IMR-90 (cell line): ENCODE measurements at regions not wholly inside any gene's neighbourhood (a gene's known extent, or its start where the extent isn't known, plus 50 kb on each side); places are given as distances from the start of the nearest gene placed in this dataset.

ENCODE experiments used
- ATAC-seq: fragments of 200-7000 bp; cut with Tn5 transposase; 2 replicates; pipeline ENCODE4 v1.9.1; 2020; ENCODE audit warnings: low read depth, mild to moderate bottlenecking, moderate library complexity
- BruUV-seq: library from RNA; stranded (reverse); fragments of 400-500 nt; replicated peaks from 2 replicates; lab custom pipeline; 2021; lab: Mats Ljungman, UMichigan
- CTCF ChIA-PET: fragments of 300-600 bp; formaldehyde crosslinking; extraction: SDS; loops from one replicate; lab custom pipeline; 2021; ENCODE audit warnings: antibody characterized with exemption; lab: Yijun Ruan, JAX
- POLR2A ChIA-PET: fragments of 300-600 bp; sonication (Branson Sonifier 250); formaldehyde crosslinking; loops from one replicate; lab custom pipeline; 2022; ENCODE audit warnings: antibody characterized with exemption; ENCODE audit not compliant: unreplicated experiment; lab: Charles Lee
- DNase-seq: peaks from one replicate; pipeline ENCODE4 v3.0.0; 2013
- H2AFZ ChIP-seq: replicated peaks from 2 replicates; pipeline ENCODE3; 2013; ENCODE audit warnings: low read length, mild to moderate bottlenecking; ENCODE audit not compliant: poor library complexity
- H2AK5ac ChIP-seq: 2 replicates; pipeline ENCODE4 v1.6.1; 2013; ENCODE audit warnings: low read depth, low read length, inconsistent platforms
- H2AK9ac ChIP-seq: replicated peaks from 2 replicates; pipeline ENCODE3; 2013; ENCODE audit warnings: mild to moderate bottlenecking, low read depth, low read length, moderate library complexity; ENCODE audit not compliant: poor library complexity
- H2BK120ac ChIP-seq: 2 replicates; pipeline ENCODE4 v1.6.1; 2013; ENCODE audit warnings: low read depth, low read length, inconsistent platforms
- H2BK15ac ChIP-seq: 3 replicates; pipeline ENCODE4 v1.6.1; 2013; ENCODE audit warnings: low read depth, low read length, inconsistent platforms
- H2BK20ac ChIP-seq: 2 replicates; pipeline ENCODE4 v1.6.1; 2013; ENCODE audit warnings: low read depth, mild to moderate bottlenecking, inconsistent platforms, low read length, moderate library complexity
- H2BK5ac ChIP-seq: 2 replicates; pipeline ENCODE4 v1.6.1; 2013; ENCODE audit warnings: mild to moderate bottlenecking, low read depth, low read length, inconsistent platforms; ENCODE audit not compliant: poor library complexity, severe bottlenecking
- H3K14ac ChIP-seq: replicated peaks from 2 replicates; pipeline ENCODE4 v1.6.1; 2013; ENCODE audit warnings: low read depth, low read length, inconsistent platforms
- H3K18ac ChIP-seq: 2 replicates; pipeline ENCODE4 v1.6.1; 2013; ENCODE audit warnings: low read depth, low read length, control low read depth
- H3K23ac ChIP-seq: 2 replicates; pipeline ENCODE4 v1.6.1; 2013; ENCODE audit warnings: low read depth, low read length, inconsistent platforms
- H3K27ac ChIP-seq: 2 replicates; pipeline ENCODE4 v1.5.1; 2013; ENCODE audit warnings: mild to moderate bottlenecking, control low read depth, low read length; ENCODE audit not compliant: insufficient read depth
- H3K27me3 ChIP-seq: 2 replicates; pipeline ENCODE4 v1.6.1; 2013; ENCODE audit warnings: low read length; ENCODE audit not compliant: control insufficient read depth, insufficient read depth
- H3K36me3 ChIP-seq: 2 replicates; pipeline ENCODE4 v1.6.1; 2013; ENCODE audit warnings: low read length, mixed read lengths; ENCODE audit not compliant: control insufficient read depth, insufficient read depth
- H3K4ac ChIP-seq: 2 replicates; pipeline ENCODE4 v1.6.1; 2013; ENCODE audit warnings: low read depth, low read length, inconsistent platforms
- H3K4me1 ChIP-seq: 2 replicates; pipeline ENCODE4 v1.6.1; 2013; ENCODE audit warnings: low read length, mixed read lengths; ENCODE audit not compliant: control insufficient read depth, insufficient read depth
- H3K4me2 ChIP-seq: 2 replicates; pipeline ENCODE4 v1.6.1; 2013; ENCODE audit warnings: low read depth, mild to moderate bottlenecking, control low read depth, low read length, moderate library complexity
- H3K4me3 ChIP-seq: 2 replicates; pipeline ENCODE4 v1.5.1; 2013; ENCODE audit warnings: low read depth, mild to moderate bottlenecking, control low read depth, low read length, moderate library complexity; ENCODE audit not compliant: insufficient read depth
- H3K56ac ChIP-seq: 2 replicates; pipeline ENCODE4 v1.6.1; 2013; ENCODE audit warnings: low read length, inconsistent platforms; ENCODE audit not compliant: insufficient read depth; ENCODE audit errors: extremely low read depth
- H3K79me1 ChIP-seq, 2 experiments: 2 replicates each; pipeline ENCODE4 v1.6.1; 2013; ENCODE audit warnings: low read length in 2 of 2, inconsistent platforms in 1 of 2, low read depth in 1 of 2
- H3K9ac ChIP-seq: 2 replicates; pipeline ENCODE4 v1.6.1; 2013; ENCODE audit warnings: low read depth, low read length, control low read depth
- H3K9me1 ChIP-seq: 2 replicates; pipeline ENCODE4 v1.6.1; 2013; ENCODE audit warnings: low read length, inconsistent platforms; ENCODE audit not compliant: insufficient read depth
- H3K9me3 ChIP-seq: 2 replicates; pipeline ENCODE4 v1.6.1; 2013; ENCODE audit warnings: low read length; ENCODE audit not compliant: control insufficient read depth, insufficient read depth
- H4K20me1 ChIP-seq: 2 replicates; pipeline ENCODE4 v1.6.1; 2013; ENCODE audit warnings: low read length, inconsistent platforms; ENCODE audit not compliant: insufficient read depth
- H4K5ac ChIP-seq: 2 replicates; pipeline ENCODE4 v1.6.1; 2013; ENCODE audit warnings: mild to moderate bottlenecking, low read depth, low read length, control low read depth
- H4K8ac ChIP-seq, 2 experiments: 2 replicates each; pipeline ENCODE4 v1.6.1; 2013; ENCODE audit warnings: low read depth in 2 of 2, low read length in 2 of 2, control low read depth in 1 of 2, inconsistent platforms in 1 of 2
- H4K91ac ChIP-seq: 2 replicates; pipeline ENCODE4 v1.6.1; 2013; ENCODE audit warnings: low read depth, low read length, inconsistent platforms; ENCODE audit not compliant: insufficient read depth
- CEBPB ChIP-seq: IDR thresholded peaks from 2 replicates; pipeline ENCODE4 v1.6.1; 2012; ENCODE audit warnings: low read depth, low read length, improper control_type of control experiment
- CTCF ChIP-seq: conservative IDR thresholded peaks from 2 replicates; pipeline ENCODE4 v1.5.1; 2012; ENCODE audit warnings: mild to moderate bottlenecking, low read depth, low read length, improper control_type of control experiment
- MAZ ChIP-seq: IDR thresholded peaks from 2 replicates; pipeline ENCODE4 v1.6.1; 2012; ENCODE audit warnings: low read depth, mild to moderate bottlenecking, low read length, improper control_type of control experiment, moderate library complexity, borderline replicate concordance
- MXI1 ChIP-seq: IDR thresholded peaks from 2 replicates; pipeline ENCODE4 v1.6.1; 2012; ENCODE audit warnings: low read depth, mild to moderate bottlenecking, low read length, moderate library complexity, borderline replicate concordance
- WGBS, 2 experiments: methylation state at CpG; one replicate each; pipeline versions ENCODE4 v1.1.5 to v1.1.7; 2013; ENCODE audit warnings: missing lambda C conversion rate in 2 of 2; ENCODE audit not compliant: insufficient read length in 1 of 2; ENCODE audit errors: extremely low coverage in 2 of 2; 5-methylcytosine and 5-hydroxymethylcytosine counted together
- dilution Hi-C: fragments of 300-500 bp; cut with HindIII; formaldehyde crosslinking; loops from one replicate; pipeline ENCODE4 v1.14.3; 2018; ENCODE audit warnings: low sequenced_read_pairs; ENCODE audit not compliant: unreplicated experiment
- in situ Hi-C: fragments of 300-500 bp; cut with MboI; formaldehyde crosslinking; loops from 3 replicates; pipeline ENCODE4 v1.14.3; 2019; ENCODE audit warnings: low sequenced_read_pairs, inconsistent platforms, mixed read lengths
- intact Hi-C: fragments of 100-400 bp; cut with micrococcal nuclease; formaldehyde crosslinking; loops from 2 replicates; pipeline ENCODE4 v1.10.0; 2022

GRCh38 chr11:92850296-92850826 is 119.1 kb upstream of the MTNR1B start:
- no peaks in the 10 kb centered on the region for H3K9me3 ChIP-seq
- H2BK15ac ChIP-seq: no peak overlapping the region
- peak; percentile 21 for DNase-seq
- no peak overlapping the region for H3K4ac ChIP-seq
- TF ChIP-seq CEBPB (no peak), CTCF (no peak), MAZ (no peak), MXI1 (no peak)
- H2BK120ac ChIP-seq: no peak overlapping the region
- no peaks in the 10 kb centered on the region for H3K4me1 ChIP-seq
- no CpG with 5 or more reads among the region's 4 CpGs for WGBS, 2 experiments
- no TSS peak for BruUV-seq
- no peaks in the 10 kb centered on the region for H4K20me1 ChIP-seq
- no peak overlapping the region for H2AK9ac ChIP-seq
- intact Hi-C loops (no loop called here), in situ Hi-C loops (no loop called here), dilution Hi-C loops (no loop called here)
- no peaks in the 10 kb centered on the region for H3K36me3 ChIP-seq
- no peak overlapping the region for H3K14ac ChIP-seq
- no peaks in the 10 kb centered on the region for H3K9me1 ChIP-seq
- H2BK5ac ChIP-seq: no peak overlapping the region
- no peak overlapping the region for H3K56ac ChIP-seq
- no peak; the same call in 1 of the 2 replicates for ATAC-seq
- no peaks in the 10 kb centered on the region for H3K79me1 ChIP-seq
- H3K18ac ChIP-seq: no peak overlapping the region
- no peak overlapping the region for H2AK5ac ChIP-seq
- no peak overlapping the region for H4K5ac ChIP-seq
- no peak overlapping the region for H4K8ac ChIP-seq
- no peak overlapping the region for H2BK20ac ChIP-seq
- no peak overlapping the region for H3K4me3 ChIP-seq
- no peak overlapping the region for H3K4me2 ChIP-seq
- no peak overlapping the region for H2AFZ ChIP-seq
- no peaks in the 10 kb centered on the region for H3K27me3 ChIP-seq
- no peak overlapping the region for H4K91ac ChIP-seq
- CTCF ChIA-PET: no interaction called here
- no peak overlapping the region for H3K23ac ChIP-seq
- no peak overlapping the region for H3K9ac ChIP-seq
- POLR2A ChIA-PET: no interaction called here
- H3K27ac ChIP-seq: no peak overlapping the region
